GM12891 (cell line): ENCODE measurements at regions not wholly inside any gene's neighbourhood (a gene's known extent, or its start where the extent isn't known, plus 50 kb on each side); places are given as distances from the start of the nearest gene placed in this dataset.

Experiments used
- POLR2A ChIP-seq: IDR thresholded peaks from 2 replicates; pipeline ENCODE4 v1.6.1; 2011; ENCODE audit warnings: low read depth, low read length, control low read depth
- POLR2AphosphoS5 ChIP-seq: IDR thresholded peaks from 2 replicates; pipeline ENCODE4 v1.6.1; 2011; ENCODE audit warnings: low read depth, low read length, control low read depth
- TAF1 ChIP-seq: IDR thresholded peaks from 2 replicates; pipeline ENCODE4 v1.6.1; 2011; ENCODE audit warnings: low read depth, low read length, control low read depth

DNA sequence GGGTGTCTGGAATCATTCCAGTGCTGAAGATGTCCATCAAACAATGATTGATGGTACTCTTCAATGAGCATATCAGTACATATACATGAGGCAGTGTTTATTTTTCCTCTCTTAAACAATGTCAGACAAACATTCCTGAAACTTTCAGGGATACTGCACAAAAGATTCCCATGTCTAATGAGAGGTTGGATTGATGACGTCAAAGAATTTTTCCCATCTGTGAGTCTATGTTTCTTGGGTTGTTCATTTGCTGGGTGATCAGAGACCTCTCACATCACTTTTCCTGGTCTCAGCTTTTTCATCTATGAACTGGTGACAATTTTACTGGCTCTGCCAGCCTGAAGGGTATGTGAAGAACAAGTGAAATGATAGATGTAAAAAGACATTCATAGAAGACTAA is 325.5 kb downstream of the EN1 start:
- TF ChIP-seq POLR2AphosphoS5 (no peak), POLR2A (no peak), TAF1 (no peak)
